Bone marrow (tissue), 2 donors: ENCODE measurements at regions not wholly inside any gene's neighbourhood (a gene's known extent, or its start where the extent isn't known, plus 50 kb on each side); places are given as distances from the start of the nearest gene placed in this dataset.

Experiments
- DNase-seq, 2 donors: peaks; one replicate each; lab custom pipeline; 2025; lab: John Stamatoyannopoulos, UW

DNA sequence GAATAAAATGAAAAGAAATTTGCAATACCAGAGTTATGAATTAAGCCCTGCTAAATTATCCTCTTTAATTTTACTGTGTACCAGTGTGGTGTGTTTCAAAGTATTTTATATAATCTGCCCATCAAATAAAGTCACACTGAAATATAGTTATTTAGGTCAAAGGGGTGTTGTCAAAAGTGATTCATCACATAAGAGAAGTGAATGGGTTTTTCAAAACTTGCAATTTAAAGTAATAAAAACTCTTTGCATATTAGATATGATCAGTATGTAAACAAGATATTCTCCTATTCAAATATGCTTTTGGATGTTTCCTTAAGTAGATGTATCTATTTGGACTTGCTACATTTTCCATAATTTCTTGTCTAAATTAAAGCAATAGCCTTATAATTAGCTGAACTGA, 1183.0 kb upstream of the CDH18 start:
- no peak for DNase-seq

DNA sequence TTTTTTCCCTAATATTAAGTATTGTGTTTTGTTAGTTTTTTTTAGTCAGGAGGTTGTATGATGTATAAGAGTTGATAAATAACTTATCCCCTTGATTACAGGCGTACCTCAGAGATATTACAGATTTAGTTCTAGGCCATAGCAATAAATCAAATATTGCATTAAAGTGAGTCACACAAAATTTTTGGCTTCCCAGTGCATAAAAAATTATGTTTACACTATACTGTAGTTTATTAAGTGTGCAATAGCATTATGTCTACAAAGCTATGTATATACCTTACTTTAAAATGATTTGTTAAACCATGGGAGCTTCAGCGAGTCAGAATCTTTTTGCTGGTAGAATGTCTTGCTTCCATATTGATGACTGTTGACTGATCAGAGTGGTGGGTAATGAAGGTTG, 1180.6 kb upstream of the CDH18 start:
- no peak for DNase-seq

DNA sequence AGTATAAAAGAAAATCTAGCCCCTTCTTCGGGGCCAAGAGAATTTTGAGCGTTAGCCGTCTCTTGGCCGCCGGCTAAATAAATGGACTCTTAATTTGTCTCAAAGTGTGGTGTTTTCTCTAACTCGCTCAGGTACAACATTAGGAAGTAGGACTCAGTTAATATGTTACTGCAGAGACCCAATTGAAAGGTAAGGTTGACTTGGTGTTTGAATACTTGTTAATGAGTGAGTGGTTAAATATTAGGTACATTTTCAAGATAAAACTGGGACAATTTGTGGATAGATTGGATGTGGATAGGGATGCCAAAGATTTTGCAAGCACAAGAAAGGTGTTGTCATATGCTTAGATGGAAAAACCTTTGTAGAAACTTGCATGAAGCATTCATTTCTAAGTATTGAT, 1177.3 kb upstream of the CDH18 start:
- no peak for DNase-seq

DNA sequence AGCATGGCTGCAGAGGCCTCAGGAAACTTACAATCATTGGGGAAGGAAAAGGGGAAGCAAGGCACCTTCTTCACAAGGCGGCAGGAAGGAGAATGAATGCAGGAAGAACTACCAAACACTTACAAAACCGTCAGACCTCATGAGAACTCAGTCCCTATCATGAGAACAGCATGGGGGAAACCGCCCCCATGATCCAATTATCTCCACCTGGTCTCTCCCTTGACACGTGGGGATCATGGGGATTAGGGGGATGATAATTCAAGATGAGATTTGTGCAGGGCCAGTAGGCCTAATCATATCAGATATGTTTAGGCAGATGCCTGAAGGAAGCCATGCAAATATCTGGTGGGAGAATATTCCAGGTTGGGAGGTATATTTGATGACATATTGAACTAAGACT, 1176.4 kb upstream of the CDH18 start:
- DNase-seq: no peak

DNA sequence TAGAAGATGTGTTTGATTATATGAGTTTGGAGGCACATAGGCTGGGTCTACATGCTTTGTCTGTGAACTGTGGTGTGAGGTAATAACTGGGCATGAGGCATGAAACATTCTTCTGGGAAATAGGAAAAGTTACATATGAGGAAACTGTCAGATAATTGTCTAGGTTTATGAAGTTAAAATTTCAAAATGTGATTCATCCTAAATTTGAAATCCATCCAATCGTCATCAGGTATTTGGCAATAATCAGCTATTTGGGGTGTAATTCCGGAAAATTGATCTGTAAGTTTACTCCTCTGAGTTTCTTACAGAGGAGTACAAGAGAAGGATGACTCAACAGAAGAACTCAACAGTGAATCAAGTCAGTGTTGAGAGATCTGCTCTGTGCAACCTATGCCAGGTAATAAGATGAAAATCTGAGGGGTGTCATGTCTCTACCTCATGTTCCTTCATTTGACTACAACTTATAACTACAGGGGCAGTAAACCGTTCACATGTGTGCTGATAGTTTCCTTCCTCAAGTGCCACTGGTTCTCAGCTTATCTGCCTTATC, 1171.6 kb upstream of the CDH18 start:
- DNase-seq: no peak

DNA sequence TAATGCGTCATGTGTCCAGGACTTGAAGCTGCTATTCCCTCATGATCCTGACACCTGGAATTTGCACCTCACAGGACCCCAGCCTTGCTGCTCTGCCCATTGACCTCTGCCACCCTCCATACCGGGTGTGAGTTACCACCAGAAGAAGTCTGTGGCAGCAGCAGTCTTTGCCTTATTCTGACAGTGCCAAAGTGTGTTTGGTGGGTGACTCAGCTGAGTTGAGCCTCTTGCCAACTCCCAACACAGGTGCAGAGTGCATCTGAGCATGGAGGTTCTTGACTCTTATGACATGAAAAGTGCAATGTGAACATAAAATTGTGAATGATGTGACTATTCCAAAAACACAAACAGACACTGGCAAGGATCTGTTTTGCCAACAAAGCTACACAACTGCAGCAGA, 1166.5 kb upstream of the CDH18 start:
- DNase-seq: no peak

DNA sequence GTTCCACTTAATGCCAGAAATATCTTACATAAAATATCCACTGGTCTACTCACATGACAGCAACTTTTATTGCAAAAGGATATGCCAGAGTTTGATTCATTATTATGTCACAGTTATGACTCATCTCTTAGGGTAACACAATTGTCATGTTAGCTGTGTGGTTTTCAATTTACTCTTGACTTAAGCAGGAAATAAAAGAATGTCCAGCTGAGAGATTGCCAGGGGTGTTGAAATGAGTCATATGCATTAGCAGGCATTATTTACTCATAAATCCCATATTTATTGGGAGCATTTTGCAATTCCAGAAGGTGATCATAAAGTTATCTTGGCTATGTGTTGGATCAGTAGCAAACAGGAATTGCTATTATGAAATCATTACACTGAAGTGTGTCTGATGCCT, 1164.6 kb upstream of the CDH18 start:
- no peak for DNase-seq

DNA sequence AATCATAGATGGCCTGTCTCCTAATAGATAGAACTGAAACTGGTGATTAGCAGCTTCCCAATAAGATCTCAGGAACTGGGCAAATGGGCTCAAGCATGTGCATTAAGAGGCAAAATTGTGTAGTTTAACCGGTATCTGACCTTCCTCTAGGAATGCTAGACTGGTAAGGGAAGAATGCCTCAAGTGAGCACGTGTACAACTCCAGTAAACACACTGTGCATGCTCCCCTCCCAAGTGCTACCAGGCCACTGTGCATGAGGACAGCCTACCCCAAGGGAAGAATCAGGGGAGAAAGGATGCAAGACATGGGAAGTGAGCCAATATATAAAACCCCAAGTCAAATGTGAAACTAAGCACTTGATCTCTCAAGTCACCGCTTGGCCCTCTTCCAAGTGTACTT, 1157.4 kb upstream of the CDH18 start:
- no peak for DNase-seq

DNA sequence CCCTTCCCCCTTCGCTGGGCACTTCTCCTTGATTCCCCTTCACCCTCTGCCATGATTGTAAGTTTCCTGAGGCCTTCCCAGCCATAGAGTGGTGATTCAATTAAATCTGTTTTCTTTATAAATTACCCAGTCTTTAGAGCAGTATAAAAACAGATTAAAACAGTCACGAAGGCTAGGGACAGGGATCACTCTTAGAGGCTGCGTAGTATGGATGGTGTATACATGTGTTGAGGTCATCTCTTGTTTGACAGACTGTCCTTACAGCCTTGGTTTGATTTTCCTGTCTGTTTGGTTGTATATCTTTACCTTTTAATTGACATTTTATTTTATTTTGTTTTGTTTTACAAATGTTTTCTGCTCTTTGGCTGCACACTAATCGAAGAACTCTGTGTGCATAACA, 1155.7 kb upstream of the CDH18 start:
- DNase-seq: no peak

DNA sequence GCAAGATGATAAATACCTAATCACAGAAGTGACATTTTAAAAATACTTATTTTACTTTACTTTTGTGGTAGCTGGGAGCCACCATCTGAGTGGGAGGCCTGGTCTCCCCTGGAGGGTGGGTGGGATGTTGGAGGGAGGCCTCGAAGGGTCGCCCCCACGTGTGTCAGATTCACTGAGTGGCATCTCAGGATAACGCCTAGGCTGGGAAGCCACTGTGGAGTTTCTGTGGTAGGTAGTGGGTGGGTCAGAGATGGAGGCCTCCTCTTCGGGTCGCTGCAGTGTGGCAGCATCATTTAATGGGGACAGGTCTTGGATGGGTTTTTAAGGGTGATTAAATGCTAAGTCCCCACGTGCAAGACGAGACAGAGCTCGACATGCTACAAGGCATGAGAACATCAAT, 1154.8 kb upstream of the CDH18 start:
- no peak for DNase-seq

DNA sequence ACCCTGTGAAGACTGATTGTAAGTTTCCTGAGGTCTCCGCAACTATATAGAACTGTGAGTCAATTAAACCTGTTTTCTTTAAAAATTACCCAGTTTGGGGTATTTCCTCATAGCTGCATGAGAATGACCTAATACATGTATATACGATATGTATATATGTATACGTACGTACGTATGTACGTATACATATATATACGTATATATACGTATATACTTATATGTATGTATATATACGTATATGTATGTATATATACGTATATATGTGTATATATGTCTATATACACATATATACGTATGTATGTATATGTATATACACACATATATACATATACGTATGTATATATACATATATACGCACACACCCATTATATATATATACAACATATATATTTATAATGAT, 1153.0 kb upstream of the CDH18 start:
- DNase-seq: no peak

DNA sequence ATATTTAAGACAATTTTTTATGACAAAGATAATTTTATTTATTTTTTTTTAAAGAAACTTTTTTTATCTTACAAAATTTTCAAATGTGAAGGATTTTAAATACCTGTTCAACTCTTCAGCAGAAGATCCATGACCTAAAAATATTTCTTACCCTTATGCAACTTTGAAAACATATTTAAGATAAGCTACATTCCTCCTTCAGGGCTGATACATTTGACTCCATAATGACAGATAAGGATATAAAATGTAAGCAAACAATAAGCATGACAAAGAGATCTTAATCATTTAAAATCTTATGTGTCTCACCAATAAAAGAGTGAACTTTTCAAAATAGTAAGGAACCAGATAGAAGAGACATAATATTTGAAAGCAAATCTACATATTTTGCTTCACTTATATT, 1138.2 kb upstream of the CDH18 start:
- DNase-seq: no peak

DNA sequence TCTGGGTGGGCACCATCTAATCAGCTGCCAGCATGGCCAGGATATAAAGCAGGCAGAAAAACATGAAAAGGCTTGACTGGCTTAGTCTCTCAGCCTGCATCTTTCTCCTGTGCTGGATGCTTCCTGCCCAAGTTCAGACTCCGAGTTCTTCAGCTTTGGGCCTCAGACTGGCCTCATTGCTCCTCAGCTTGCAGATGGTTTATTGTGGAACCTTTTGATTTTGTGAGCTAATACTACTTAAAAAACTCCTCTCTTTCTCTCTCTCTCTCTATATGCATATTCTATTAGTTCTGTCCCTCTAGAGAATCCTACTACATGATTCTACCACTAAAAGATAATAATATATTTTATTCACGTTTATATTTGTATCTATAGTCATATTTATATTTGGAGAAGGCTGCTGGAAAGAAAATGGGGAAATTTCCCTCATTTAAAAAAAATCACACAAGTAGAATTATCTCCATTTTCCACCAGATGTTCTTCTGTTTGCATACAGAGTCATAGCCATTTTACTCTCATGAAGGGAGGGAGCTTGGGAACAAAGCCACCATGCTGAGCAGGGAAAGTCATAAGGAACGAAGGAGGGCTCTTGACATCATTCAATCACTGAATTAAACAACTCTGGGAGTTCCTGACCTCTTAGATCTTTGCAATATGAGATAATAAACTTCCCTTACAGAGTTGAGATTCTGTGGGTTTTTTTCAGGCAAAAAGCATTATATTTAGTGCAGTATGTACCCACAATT, 1137.4 kb upstream of the CDH18 start:
- DNase-seq: no peak

DNA sequence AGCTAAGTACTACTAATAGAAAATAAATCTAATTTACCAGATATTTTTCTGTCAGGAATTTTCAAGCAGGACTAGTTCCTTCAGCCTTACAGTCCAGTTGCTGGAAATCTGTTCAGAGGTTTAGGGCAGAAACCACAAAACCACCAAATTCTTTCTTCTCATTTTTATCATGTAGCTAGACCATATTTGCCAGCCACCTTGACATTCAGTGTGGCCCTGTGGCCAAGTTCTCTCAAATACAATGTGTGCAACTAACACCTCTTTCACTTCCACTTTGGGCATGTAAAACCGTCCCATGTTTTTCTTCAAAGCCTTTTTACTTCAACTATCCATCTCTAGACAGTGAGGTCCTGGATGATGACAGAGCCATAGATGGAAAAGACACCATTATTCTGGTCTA, 1133.2 kb upstream of the CDH18 start:
- no peak for DNase-seq

DNA sequence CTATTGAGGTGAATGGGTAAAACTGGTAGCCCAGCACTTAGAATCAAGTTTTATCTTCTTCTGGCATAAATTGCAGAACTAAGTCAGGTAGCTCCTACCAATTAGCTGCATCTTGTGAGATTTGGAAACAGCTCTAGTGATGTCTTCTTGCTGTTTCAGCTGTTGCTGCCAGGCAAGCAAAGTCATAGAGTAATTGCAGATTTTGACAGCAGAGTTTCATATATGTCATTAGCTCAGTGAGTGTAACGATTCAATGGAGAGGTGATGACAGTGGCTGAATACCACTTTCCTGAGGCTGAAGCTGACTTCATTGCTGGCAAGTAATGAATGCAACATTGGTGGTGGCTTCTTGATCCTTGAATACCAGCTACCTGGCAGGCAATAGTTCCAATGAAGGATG, 1109.7 kb upstream of the CDH18 start:
- no peak for DNase-seq

DNA sequence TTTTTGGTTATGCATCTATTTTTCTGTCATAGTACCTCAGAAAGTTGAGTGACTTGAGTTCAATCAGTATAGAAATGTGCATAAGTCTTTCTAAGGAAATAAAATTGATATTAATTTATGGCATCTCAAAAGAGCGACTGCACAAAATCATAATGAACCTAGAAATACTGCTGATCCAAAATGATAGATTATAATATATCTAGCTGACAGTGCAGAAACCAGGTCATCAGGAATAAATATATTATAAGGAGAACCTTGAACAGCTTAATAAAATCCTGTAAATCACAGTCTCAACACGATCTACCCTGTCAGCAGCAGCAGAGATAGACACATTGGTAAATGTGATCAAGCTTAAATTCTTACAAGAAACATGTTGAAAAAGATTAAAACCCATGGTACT, 1106.6 kb upstream of the CDH18 start:
- DNase-seq: no peak

DNA sequence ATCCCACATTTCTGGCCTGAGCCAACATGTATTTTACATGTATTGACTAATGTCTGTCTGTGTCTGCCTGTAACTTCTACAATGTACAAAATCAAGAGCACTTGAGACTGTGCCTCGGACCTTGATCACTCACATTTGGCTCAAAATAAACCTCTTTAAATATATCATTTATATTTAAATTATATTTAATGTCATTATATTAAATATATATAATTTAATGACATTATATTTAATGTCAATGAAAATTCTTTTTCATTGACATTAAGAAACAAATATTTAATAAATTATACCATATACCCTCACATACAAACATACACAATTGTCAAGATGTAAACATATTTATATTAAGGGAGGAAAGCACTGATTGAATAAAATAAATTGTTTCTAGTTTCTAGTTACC, 1099.8 kb upstream of the CDH18 start:
- no peak for DNase-seq

DNA sequence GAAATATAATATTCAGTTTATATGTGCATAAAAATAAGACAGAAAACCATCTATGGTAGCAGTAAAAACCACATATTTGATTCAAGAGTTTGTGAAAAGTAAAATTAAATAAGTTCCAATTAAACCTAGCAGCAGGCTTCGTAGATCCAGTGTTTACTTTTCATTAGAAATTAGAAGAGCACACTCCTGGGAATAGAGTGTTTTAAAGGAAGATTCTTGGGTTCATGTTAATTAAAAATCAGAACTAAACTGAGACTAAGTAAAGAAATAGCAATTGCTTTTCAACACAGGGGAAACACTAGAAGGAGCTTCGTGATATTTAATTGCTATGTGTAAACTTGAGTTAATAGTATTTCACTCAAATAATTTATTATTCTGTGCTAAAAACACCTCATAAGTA, 1097.8 kb upstream of the CDH18 start:
- no peak for DNase-seq

DNA sequence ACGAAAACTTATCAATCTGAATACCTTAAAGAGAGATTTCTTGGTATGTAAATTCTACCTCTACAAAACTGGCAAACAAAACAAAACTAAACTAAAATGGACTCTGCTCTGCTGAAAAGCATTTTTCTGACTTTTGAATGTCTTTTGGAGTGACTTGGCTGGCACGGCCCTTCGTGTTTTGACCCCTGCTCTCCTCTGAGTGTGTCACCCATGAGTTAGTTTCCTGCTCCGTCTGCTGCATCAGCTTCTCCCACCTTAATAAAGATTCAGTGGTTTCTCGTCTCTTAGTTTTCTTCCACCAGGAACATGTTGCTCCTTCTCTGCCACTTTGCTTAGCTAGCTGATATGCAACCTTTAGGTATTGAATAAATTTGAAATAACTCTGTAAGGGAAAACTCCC, 1084.0 kb upstream of the CDH18 start:
- no peak for DNase-seq

DNA sequence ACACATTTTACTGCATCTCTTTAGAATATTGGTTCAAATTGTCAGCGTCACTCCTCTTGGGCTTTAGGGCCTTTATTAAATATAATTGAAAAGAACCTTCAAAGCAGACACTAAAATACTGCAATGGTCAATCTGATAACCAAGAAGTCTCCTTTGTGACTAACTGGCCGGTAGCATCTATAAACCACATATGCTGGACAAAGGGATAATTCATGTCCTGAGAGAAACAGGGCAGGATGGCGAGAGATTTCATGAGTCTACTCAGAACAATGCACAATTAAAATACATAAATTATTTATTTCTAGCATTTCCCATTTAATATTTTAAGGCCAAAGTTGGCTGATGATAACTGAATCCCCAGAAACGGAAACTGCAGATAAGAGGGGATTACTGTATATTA, 1083.4 kb upstream of the CDH18 start:
- DNase-seq: no peak

DNA sequence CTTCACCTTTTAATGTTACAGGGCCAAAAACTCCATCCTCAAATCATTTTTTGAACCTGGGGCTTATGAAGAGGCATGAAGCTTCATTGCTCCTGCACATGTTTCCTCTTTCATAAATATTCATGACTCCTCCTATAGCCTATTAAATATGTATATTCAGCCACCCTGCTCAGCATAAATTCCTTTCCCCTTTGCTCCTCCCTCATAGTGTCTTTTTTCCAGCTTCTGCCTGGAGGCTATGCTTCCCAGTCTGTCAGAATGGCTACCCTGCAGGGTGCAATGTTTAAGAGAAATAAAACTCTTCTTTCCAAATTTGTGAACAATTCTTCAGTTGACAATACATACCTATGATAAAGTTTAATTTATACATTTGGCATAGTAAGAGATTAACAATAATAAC, 1082.9 kb upstream of the CDH18 start:
- no peak for DNase-seq

DNA sequence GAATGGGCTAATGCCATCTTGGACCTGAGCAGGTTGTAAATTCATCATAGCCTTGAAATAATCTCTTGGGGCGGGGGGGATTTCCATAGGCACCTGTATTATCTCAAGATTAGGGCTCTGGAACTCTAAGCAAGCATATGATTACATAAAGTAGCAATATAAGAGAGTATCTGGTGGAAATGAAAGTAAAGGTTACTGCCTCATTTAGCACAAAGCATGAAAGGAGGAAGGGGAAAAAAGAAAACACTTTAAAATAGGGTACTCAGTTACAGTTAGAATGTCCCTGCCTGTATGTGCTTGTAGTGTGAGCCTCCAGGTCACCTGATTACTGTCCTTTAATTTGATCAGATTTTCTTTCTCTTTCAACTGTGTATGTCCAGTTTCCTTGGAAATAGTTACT, 1079.7 kb upstream of the CDH18 start:
- DNase-seq: no peak

DNA sequence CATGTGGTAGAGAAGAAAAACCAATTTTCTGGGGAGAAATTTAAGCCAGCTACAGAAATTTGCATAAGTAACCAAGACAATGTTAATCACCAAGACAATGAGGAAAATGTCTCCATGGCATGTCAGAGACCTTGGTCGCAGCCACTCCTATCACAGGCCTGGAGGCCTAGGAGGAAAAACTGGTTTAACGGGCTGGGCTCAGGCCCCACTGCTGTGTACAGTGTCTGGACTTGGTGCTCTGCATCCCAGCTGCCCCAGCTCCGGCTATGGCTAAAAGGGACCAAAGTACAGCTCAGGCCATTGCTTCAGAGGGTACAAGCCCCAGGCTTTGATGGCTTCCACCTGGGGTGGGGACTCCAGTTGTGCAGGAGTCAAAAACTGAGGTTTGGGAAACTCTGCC, 1075.1 kb upstream of the CDH18 start:
- DNase-seq: no peak

DNA sequence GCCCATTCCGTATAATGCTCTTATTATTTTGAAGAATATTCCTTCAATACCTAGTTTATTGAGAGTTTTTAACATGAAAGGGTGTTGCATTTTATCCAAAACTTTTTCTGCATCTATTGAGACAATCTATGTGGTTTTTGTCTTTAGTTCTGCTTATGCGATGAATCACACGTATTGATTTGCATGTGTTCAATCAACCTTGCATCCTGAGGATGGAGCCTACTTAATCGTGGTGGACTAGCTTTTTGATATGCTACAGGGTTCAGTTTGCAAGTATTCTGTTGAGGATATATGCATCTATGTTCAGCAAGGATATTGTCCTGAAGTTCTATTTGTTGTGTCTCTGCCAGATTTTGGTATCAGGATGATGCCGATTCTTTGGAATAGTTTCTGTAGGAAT, 1070.3 kb upstream of the CDH18 start:
- no peak for DNase-seq
